ENCODE measurements at regions not wholly inside any gene's neighbourhood (a gene's known extent, or its start where the extent isn't known, plus 50 kb on each side); places are given as distances from the start of the nearest gene placed in this dataset.

DNA sequence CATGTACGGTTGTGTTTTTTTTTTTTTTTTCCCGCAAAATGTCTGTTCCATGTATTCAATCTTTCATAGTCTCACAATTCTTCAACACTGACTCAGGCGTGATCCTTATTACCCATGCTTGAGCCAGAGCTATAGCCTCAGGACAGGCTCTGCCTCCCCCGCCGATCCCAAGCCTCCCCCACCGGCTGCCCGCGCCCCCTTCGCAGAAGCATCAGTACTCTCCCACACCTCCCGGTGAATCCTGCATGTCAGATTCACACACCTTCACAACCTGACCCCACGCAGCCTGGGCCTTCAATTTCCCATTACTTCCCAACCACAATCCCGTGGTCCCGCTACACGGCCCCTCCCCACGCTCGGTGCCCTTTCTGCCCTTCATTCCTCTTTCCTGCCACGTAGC, 401.5 kb upstream of the JARID2 start:
- TF ChIP-seq, protein P1, sequence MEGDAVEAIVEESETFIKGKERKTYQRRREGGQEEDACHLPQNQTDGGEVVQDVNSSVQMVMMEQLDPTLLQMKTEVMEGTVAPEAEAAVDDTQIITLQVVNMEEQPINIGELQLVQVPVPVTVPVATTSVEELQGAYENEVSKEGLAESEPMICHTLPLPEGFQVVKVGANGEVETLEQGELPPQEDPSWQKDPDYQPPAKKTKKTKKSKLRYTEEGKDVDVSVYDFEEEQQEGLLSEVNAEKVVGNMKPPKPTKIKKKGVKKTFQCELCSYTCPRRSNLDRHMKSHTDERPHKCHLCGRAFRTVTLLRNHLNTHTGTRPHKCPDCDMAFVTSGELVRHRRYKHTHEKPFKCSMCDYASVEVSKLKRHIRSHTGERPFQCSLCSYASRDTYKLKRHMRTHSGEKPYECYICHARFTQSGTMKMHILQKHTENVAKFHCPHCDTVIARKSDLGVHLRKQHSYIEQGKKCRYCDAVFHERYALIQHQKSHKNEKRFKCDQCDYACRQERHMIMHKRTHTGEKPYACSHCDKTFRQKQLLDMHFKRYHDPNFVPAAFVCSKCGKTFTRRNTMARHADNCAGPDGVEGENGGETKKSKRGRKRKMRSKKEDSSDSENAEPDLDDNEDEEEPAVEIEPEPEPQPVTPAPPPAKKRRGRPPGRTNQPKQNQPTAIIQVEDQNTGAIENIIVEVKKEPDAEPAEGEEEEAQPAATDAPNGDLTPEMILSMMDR (IDR thresholded peaks at IDR 0.05) = no peak
- TF ChIP-seq POLR2AphosphoS5 (IDR thresholded peaks at IDR 0.05) (no peak), EP300 (IDR thresholded peaks at IDR 0.05; ENCODE audit: low read depth) (no peak)
